Pons (tissue), 1 donor: ENCODE measurements at regions not wholly inside any gene's neighbourhood (a gene's known extent, or its start where the extent isn't known, plus 50 kb on each side); places are given as distances from the start of the nearest gene placed in this dataset.
A peak's percentile ranks its signal among the peaks of the same experiment; 100 is the strongest.

Experiments
- DNase-seq: peaks from one replicate; pipeline ENCODE4 v3.0.0-alpha.2; 2016; ENCODE audit warnings: low spot score

DNA sequence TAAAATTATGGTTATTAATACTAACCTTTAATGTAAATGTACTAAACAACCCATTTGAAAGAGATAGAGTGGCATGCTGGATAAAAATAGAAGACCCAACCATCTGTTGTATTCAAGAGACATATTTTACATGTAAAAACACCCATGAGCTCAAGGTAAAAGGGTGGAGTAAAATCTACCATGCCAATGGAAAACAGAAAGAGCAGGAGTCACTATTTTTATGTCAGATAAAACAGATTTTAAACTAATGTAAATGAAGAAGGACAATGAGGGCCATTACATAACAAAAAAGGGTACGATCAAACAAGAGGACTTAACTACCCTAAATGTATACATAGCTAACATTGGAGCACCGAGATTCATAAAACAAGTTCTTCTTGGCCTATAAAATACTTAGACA, 66.3 kb downstream of the ITM2A start:
- DNase-seq: no peak

GRCh38 chrX:79290596-79290995, 76.5 kb downstream of the ITM2A start:
- DNase-seq: no peak

GRCh38 chrX:79288733-79289132, 78.4 kb downstream of the ITM2A start:
- no peak for DNase-seq

- no peak for DNase-seq
Measured at GRCh38 chrX:79287724-79288123, 79.4 kb downstream of the ITM2A start.

- no peak for DNase-seq
Measured at GRCh38 chrX:79281775-79282174, 85.4 kb downstream of the ITM2A start.

DNA sequence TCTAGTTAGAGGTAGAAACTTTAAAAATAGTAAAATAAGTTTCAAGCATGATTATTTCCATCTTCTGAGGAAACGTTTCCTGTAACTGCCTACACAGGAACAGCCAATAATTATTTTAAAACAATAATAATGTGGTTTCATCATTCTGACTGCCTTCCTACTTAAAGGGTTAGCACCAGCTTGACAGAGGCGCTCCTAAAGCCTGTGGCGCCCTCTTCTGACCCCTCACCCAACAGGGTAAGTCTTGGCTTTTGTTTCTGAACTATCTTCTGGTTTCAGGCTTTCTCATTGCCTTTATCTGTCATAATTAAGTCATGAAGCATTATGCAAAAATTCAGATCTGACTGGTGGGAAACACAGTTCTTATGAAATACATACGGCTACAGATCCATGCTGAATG, 96.7 kb downstream of the ITM2A start:
- peak; percentile 4 for DNase-seq

- no peak for DNase-seq
Measured at GRCh38 chrX:79268788-79269187, 98.3 kb downstream of the ITM2A start.

DNA sequence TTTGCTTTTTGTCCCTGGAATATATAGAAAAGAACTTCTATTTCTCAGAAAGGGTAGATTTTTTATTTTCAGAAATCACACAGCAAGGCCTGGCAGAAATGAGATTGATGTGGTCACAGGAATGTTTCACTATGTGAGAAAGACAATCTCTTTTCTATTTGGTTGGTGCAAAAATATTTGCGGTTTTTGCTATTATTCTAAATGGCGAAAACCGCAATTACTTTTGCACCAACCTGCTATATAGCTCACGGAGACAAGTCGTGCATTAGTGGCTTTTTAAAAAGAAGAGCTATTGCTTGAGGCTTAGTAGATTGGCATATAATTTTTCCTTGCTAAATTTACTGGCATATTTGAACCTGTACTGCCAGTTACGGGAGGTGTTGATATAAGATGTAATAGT, 100.4 kb downstream of the ITM2A start:
- DNase-seq: no peak

DNA sequence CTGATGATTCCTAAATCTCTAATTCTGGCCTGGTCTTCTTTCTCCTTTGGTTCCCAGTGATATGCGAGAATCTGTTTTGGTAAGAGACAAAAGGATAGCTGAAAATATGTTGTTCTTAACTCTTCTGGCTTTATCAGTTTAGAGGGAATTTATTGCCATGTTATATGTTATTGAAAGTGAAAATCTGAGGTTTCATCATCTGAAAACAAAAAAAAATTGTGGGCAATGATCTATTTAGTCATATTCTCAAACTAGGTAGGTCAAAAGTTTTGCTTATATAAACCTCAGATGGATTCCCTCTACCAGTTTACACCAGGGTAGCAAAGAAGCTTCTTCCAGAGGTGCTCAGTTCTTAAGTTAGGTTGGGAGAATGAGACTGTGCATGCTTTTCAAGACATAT, 103.6 kb downstream of the ITM2A start:
- no peak for DNase-seq

DNA sequence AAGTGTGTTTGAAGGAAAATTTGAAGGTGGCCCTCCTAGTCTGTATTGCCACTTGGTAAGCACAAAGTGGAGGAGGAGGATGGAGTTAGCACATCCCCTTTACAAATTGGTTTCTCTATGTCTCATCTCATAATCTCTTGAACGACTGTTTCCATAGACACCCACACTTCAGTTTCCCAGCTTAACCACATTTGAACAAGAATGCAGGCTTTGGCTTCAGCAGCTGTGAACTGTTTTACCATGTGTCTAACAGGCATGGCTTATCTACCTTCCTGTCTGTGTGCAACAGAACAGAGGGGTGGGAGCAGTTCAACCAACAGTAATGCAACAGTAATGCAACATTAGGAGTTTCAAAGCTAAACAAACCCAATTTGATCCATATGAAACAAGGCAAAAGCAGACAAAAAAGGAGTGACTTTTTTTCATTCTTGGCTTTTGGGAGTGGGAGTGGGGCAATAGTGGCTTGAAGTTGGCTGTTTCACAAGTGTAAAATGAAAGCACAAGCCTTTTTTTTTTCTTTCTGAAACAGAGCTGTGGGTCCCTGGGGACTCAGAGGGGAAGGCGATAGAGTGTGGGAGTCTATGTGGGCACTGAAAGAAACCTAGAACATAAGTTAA, 108.0 kb downstream of the ITM2A start:
- no peak for DNase-seq

DNA sequence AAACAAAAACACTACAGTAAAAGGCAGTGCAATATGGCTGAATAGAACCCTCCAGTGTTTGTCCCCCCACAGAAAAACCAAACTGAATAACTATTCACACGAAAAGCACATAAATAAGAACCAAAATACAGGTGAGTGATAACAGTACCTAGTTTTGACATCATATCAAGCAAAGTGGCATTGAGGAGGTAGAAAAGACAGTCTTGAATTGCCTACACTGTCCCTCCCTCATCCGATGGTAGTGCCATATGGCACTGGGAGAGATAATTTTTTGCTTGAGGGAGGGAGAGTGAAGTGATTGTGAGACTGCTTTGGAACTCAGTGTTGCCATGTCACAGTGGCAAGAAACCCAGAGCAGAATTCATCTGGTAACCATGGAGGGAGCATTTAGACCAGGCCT, 99.2 kb downstream of the GPR174 start:
- no peak for DNase-seq

- no peak for DNase-seq
Measured at GRCh38 chrX:79235899-79236298, 91.4 kb downstream of the GPR174 start.

DNA sequence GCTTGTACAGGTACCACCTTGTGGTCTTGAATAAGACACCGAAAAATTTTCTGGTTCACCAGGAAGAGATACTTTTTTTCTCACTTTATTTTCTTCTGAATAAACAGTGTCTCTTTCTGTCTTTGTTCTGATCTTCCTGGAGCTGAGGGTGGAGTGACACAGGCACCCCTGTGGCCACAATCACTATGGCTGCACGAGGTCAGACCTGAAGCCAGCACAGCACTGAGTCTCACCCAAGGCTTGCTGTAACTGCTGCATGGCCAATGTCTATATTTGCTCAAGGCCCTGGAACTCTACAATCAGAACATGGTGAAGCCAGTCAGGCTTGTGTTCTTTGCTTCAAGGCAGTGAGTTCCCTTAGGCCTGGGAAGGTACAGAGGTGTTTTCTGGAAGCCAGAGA, 87.2 kb downstream of the GPR174 start:
- DNase-seq: no peak
